HG02981 (cell line): ENCODE measurements at regions not wholly inside any gene's neighbourhood (a gene's known extent, or its start where the extent isn't known, plus 50 kb on each side); places are given as distances from the start of the nearest gene placed in this dataset.

ENCODE experiments used
- ATAC-seq: cut with Tn5 transposase; IDR thresholded peaks from one replicate; pipeline ENCODE4 v1.9.1; 2021; ENCODE audit warnings: mild to moderate bottlenecking, moderate library complexity; ENCODE audit not compliant: unreplicated experiment

DNA sequence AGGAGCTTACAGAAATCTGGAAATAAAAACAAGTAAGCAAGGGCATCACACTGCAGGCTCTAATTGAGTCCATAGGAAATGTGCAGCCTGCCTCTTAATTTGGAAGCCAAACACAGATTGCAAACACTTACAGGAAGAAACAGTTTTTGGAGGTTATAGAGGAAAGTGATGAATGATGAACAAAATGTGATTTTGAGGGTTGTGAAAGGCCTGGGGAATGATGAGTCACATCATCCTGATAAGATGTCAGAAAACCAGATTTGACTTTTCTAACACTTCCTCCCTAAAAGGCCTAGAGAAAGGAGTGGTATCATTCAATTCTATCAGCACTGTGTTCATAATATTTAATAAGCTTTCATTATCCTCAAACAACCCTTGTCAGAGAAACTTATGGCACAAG, 96.6 kb upstream of the POU2AF2 start:
- ATAC-seq, result no peak

DNA sequence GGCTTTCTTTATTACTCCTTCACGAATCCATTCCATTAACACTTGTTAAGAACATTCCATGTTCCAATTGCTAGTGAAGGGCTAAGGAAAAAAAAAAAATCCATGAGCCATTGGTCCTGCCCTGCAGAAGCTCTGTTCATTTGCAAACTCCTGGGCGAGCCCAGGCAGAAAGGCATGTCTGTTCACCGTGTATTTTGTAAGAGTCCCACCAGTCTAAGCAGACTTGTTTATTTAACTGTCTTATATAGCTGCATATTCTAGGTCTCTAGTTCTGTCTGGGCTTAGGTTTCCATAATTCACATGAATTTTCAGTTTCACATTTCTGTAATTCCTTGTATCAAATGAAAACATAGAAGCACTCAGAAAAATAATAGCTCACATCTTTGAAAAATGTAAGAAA, 97.4 kb upstream of the POU2AF2 start:
- no peak for ATAC-seq

DNA sequence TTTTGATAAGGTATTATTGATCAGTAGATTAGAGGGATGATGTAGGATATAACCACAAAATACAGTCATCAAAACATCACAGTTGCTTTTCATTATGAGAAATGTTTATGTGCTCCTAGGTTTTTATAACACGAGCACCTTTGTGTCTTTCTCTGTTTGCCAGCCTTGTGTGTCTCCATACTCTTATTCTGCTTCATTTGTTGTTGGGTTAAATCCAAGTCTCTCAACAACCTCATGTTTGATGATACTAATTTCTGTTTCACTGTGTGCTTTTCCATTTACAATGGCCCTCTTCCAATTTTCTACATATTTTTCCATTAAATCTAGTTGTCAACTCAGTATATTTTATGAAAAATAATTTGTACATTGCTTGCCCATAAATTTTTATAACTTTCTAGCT, 107.7 kb upstream of the POU2AF2 start:
- no peak for ATAC-seq

DNA sequence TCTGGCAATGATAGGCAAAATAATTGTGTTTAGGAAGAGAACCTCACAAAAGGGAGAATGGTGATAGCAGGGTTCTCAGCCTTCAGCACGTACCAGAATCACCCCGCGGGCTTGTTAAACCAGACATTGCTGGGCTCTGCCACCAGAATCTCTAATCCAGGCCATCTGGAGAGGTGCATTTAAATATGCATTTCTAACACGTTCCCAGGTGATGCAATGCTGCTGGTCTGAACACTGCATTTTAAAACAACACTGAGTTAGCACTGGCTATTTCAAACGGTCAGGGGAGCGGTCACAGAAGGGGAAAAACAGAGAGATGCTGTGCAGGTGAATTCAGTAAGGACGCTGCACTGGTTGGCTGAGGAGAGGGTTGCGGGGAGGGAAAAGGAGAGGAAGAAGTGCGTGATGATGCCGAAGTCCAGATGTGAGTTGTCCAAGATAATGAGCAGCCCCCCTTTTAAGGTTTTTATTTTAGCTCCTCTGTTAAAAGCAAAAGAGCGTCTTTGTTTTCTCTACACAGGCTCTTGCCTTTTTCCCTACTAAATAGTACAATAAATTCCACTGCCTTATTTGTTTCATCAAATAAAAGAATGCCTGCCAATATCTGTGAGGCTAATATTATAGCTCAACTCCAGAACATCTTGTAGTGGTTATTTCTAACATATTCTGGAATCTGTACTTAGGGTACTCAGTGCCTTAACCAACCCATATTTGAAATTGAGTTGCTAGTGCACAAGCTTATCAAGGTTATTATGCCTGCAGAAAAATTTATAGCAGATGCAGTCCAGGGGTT, 109.6 kb upstream of the POU2AF2 start:
- ATAC-seq, result no peak

DNA sequence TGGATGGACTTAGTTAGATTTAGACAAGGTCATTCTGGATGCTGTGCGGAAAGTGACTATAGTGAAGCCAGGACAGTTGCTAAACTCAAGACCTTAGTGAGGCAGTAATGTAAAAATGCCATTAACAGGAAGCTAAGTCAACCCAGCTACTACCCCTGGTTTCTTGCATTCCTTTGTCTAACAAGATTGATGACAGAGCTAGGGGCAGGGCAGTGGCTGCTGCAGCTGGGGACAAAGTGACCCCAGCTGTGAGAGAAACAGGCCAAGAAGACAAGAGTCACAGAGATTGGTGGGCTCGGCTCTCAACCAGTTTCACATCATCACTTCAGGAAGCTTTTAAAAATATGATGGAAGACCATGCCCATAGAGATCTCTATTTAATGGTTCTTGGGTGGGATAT, 110.4 kb upstream of the POU2AF2 start:
- ATAC-seq, result no peak

DNA sequence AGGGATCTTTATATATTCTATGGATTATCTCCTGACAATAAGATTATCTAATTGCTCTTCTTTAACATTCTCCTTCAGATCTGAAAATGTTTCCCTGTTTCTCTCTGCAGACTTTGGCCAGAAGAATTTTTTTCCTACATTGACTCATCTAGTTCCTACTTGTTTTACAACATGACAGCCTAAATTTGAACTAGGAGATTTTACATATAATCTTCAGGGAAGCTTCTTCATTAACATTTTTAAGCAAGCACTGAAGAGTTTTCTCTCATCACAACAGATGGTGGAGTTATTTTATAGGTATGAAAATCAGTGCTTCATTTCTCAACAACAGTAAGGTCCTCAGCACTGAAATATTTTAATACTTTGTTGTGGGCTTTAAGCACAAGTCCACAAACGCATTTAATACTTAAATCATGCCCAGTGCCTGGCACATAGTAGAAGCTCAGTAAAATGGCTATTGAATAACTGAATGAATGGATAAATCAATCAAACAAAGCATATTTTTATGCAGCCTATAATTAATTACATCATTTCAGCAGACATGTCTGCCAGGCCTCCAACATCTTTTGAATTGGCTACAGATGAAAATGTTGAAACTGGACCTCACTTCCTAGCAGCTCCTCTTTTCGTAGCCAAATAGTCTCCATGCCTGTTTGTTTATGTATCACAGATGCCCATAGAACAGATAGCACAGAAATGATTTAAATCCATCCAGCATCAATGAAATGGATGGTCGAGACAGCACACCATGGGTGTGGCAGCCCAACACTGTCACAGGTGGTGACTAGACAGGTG, 117.3 kb upstream of the POU2AF2 start:
- no peak for ATAC-seq

DNA sequence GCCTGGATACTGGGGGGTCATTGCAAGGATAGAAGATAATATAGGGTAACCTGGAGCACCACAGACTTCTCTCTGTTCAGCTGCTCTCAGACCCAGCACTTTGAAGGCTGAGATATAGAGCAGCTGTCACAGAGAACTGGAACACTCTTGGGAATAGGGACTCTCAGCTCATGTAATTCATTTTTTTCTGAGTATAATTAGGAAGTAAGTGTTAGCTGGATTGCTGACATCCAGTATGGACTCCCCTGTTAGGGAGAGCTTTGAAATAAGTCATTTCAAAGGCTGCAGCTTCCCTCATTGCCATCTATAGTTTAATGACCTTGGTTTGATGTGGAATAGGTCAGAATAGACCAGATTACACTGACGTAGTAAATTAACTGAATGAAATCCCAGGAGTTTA, 120.8 kb upstream of the POU2AF2 start:
- no peak for ATAC-seq

DNA sequence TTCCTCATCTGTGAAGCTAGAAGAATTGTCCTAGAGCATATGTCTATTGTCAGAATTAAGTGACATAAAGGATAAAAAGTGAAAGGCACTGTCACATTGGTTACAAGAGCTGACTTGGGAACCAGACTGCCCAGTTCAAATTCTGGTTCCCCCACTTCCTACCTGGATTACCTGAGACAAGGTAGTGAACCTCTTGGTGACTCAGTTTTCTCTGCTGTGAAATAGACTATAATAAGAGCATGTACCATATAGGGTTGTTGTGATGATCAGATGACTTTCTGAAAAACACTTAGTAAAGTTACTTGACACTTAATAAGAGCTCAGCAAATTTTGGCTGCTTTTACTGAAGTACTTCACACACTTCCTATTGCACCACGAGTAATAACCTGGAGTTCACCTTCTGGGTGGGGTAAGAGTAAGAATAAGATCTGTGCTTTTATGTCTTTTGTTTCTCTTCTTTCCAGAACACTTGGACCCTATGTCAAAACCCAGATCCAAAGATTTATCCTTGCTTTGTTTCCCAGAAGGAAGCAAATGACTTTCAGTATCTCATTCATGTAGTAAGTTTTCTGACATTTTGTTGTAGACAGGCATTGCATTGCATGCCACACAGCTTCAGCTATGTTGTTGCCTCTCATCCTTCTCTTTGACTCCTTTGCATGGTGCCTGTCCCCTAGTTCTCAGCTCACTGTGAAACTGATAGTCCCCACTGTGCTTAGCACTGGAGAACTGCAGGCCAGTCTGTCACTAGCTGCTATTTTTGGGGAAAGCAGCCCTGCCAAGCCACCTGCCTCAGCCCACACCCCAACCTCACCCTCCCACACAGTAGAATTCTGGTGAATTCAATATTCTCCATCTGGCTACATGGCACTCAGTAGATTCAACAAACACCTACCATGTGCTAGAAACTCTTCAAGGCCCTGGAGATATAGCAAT, 121.8 kb upstream of the POU2AF2 start:
- no peak for ATAC-seq

DNA sequence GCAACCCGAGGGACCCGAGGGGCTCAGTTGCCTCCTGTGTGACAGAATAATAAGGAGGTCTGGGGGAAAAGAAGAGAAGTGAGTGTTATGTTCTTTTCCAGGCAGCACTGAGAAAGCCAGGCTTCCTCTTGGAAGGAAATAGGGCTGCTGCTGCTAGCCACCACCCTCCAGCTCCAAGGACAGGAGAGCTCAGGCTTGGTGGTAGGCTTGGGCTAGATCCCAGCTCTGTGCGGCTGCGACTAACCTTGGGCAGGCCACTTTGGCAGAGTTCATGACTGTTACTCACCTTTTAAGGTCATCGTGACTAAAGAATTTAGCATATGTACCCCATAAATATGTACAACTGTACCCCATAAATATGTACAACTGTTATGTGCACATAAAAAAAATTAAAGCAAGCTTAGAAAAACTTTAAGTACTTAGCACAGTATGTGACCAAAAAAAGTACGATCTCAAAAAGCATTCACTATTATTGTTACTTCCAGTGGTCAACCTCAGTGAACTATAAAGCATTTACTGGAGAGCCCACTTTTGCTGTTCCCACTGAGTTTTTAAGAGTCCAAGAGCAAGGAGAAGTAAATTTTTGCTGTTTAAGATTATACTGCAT, 124.7 kb upstream of the POU2AF2 start:
- no peak for ATAC-seq

DNA sequence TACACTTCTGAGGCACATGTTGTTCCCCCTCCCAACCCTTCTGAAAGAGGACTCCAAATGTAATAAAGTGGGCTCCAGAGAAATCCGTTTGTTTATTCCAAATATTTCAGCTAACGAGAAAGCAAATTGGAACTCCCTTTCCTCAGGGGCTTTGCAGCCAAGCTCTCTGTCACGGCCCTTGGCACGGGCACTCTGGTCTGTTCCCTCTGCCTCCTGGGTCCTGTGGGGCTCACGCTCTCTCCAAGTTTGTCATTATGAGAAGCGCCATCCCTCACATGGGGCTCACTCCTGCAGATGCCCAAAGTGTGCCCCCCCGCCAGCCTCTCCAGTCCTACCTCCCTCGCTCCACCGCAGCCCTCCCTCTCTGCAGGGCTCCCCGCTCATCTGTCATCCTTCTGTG, 125.4 kb upstream of the POU2AF2 start:
- no peak for ATAC-seq

DNA sequence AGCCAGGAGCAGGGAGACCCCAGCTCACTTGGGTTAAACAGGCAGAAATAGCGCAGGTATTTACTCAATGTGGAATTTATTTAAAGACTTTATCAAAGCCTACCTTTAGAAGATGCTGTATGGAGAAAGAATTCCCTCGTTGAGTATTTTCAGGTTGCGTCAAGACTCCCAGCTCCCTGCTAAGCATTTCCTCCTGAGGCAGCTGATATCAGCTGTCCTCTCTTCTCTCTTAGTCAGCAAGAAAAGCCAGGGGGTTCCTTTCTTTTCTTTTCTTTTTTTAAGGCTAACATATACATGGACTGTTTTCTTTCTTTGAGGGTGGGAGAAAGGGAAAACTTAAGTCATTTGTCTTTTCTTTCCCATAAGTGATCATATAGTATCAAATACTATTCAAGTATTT, 125.8 kb upstream of the POU2AF2 start:
- ATAC-seq, result no peak

DNA sequence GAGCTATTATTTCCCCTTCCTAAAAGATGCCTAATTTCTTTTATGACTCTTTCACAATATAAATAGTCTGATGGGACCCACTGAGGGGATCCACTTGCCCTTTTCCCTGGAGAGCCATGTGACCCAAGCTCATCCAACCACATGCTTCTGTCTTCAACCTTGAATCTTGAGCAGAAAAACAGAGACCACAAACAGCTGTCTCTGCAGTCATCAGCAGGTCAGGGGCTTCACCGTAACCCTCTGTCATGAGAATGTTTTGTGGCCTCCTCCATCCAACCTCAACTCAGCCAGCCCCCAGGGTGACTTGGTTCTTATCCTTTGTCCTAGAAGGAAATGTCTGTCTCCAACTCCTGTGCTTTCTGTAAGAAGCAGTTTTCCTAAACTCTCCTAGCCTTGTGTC, 129.6 kb upstream of the POU2AF2 start:
- no peak for ATAC-seq

DNA sequence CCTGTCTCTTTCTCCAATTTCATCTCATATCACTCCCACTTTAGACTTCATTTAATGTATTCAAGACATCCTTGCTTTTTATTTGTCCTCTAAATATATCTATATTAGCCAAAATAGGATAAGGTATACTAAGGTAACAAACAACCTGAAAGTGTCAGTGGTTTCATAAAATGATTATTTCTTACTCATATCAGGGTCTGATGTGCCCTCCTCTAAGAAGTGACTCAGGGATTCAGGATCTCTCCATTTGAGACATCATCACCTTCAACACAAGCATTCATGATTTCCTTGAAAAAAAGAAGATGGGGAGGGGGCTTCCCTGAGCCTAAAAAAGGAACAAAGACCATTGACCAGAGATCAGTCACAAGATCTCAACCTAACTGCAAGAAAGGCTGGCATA, 131.4 kb upstream of the POU2AF2 start:
- no peak for ATAC-seq

DNA sequence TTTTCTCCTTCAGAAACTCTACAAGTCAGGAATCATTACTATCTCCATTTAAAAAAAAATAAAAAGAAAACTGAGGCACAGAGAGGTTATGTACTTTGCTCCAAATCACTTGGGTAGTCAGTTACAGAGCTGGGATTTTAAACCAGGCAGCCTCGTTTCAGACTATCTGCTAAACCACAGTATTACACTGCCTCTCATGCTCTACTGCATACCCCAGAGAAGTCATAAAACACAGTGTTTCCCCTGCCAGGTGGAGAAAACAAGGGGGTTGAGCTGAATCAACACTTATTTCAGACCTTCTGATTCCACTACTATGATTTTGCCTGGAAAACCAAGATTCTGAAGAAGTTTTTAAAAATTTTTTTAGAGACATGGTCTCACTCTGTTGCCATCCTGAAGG, 132.9 kb upstream of the POU2AF2 start:
- ATAC-seq, result no peak

DNA sequence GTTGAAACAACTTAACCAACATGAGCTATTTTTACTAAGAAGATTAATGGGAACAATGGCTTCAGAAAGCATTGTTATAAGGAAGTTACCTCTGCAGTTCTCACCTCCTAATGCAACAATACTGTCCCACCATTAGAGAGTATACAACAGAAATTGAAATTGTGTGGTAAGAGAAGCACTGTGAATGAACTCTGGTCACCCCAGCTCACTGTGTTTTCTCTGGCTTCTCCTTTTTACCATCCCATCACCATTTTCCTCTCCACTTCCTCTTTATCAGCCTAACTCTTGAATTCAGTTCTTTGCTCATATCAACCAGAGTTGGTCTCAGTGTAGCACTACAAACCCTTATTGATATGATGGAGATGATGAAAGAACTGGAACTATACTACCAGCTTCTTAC, 138.0 kb upstream of the POU2AF2 start:
- ATAC-seq, result peak; percentile 59

DNA sequence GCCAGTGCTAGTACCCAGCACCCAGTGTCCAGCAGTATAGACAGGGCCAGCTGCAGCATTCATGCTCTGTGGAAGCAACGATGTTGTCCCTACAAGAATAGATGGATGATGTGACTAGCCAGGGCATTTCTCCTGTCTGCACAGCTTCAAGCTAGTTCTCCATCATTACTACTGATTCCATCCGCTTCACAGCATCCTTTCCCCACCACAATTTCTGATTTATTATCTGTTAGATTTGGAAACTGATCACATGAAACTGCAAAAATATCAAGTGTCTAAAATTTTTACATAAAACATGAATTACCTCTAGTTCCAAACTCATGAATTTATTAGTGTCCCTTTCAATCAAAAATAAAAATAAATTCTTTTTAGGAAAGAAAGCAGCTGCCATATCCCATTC, 138.9 kb upstream of the POU2AF2 start:
- no peak for ATAC-seq

DNA sequence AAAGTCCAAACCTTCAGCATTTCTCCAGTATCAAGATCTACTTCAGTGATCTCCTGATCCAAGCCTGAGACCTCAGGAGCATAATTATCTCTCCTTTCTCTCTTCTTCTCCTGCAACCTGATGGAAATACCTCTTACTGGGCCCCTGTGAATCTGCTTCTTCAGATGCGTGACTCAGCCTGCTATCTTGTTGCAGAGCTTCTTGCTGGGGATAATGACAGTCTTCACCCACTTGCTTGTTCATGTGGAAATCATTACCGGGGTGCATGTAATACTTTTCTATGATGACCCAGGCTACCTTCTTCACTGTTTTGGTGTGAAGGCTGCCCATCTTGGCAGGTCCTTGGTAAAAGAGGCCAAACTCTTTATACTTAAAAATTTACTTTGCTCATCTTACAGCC, 140.0 kb upstream of the POU2AF2 start:
- ATAC-seq, result no peak

DNA sequence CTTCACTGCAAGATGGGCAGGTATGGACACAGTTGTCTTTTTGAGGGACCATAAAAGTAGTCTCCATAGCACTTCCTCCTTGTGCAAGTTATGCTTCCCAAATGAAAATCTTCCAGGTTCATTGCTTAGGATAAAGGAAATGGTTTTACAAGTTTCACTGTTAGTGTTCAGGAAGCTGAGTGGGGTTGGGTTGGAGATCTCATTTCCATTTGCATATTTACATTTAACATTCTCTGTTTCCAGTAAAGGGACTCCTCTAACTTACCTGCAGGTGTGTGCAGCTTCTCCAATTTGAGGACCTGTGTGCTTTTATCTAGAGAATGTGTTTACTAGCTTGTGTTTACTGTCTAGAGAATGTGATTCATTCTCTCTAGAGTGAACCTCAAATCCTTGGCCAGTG, 141.3 kb upstream of the POU2AF2 start:
- no peak for ATAC-seq

DNA sequence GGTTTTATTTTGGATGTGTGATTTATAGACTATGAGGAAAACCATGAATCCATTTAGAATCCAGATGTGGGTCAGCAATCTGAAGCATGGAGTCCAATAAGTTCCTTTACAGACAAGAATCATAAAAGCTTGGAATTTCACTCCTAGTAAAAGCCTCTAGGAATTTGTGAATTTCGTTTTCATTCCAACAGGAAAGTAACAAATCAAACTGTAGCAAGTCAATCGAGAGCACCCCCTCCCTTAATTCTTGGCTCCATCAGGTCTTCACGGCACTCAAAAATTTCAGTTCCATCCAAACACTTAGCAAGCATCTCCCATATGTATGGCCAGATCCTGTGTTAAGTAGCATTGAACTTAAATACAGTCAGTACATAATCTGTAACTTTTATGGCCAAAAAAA, 143.6 kb upstream of the POU2AF2 start:
- no peak for ATAC-seq

DNA sequence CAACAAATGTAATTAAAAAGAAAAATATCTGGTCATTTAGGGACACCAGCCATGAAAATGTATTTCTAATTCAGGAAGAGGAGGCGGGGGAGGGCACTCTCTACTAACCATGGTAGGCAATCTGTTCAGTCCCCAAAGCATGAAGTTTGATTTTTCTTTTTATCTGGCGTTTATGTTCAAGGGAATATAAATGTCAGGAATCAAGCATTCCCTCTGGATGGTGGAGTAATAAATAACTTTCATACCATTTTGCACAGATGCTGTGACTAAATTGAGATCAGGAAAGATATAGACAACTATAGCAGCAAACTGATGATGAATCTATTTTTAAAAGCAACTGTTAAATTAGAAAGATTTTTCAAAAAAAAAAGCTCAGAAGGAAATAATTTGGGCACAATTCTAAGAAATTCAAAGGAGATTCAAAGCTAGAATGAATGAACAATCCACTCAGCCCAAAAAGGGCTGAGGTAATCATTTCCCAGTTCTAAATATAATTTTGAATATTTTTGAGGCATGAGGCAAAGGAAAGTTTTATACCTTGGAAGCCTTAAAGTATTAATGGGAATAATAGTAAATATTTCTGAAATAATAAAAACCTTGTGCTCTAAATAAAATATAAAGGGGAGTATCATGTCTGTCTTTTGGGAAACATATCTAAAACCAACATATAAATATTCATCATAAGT, 146.4 kb upstream of the POU2AF2 start:
- ATAC-seq, result no peak
